K562 (cell line): ENCODE measurements at regions not wholly inside any gene's neighbourhood (a gene's known extent, or its start where the extent isn't known, plus 50 kb on each side); places are given as distances from the start of the nearest gene placed in this dataset.
A peak's percentile ranks its signal among the peaks of the same experiment; 100 is the strongest.

ENCODE experiments used
- ATAC-seq: fragments of 200-7000 bp; cut with Tn5 transposase; 3 replicates; pipeline ENCODE4 v1.9.1; 2020; ENCODE audit warnings: moderate library complexity
- BruUV-seq: library from RNA; stranded (reverse); fragments of 400-500 nt; replicated peaks from 2 replicates; lab custom pipeline; 2021; lab: Mats Ljungman, UMichigan
- CTCF ChIA-PET: fragments of 300-600 bp; formaldehyde crosslinking; extraction: SDS; loops from one replicate; lab custom pipeline; 2021; ENCODE audit warnings: low intra/inter-chr PET ratio; lab: Yijun Ruan, JAX
- POLR2A ChIA-PET: fragments of 300-600, 350-650 bp; sonication (Branson Sonifier 250); formaldehyde crosslinking; extraction: SDS; loops from one replicate; lab custom pipeline; 2021; ENCODE audit warnings: antibody characterized with exemption, inconsistent platforms; lab: Yijun Ruan, JAX
- DNase-seq, 4 experiments: peaks; one replicate each; pipeline versions ENCODE4 v3.0.0 to v3.0.0-alpha.2; 2011 to 2018; ENCODE audit warnings: low spot score in 3 of 4, mixed read lengths in 3 of 4; ENCODE audit errors: extremely low read depth in 1 of 4
- FAIRE-seq: peaks from 2 replicates; lab custom pipeline; 2011; peaks lifted over from hg19 to GRCh38; lab: Jason Lieb, UNC
- H2AFZ ChIP-seq: 2 replicates; pipeline ENCODE4 v1.6.0; 2011; ENCODE audit warnings: low read depth, low read length, control low read depth, inconsistent platforms
- H3K27ac ChIP-seq: fragments of 200-600 bp; 3 replicates; pipeline ENCODE4 v1.8.0; 2011; ENCODE audit warnings: low read depth, mild to moderate bottlenecking, control low read depth, inconsistent platforms, low read length, moderate library complexity, mixed read lengths; ENCODE audit errors: extremely low read depth
- H3K27me3 ChIP-seq, 2 experiments: fragments of 300-600 bp in 1 of 2; 2 replicates in 1 of 2; 3 replicates in 1 of 2; pipeline versions ENCODE4 v1.6.0 to v1.8.0; 2011; ENCODE audit warnings: inconsistent platforms in 2 of 2, low read length in 2 of 2, mild to moderate bottlenecking in 1 of 2, mixed read lengths in 1 of 2, moderate library complexity in 1 of 2; ENCODE audit not compliant: control insufficient read depth in 2 of 2, insufficient read depth in 2 of 2
- H3K36me3 ChIP-seq: fragments of 300-600 bp; 3 replicates; pipeline ENCODE4 v1.8.0; 2011; ENCODE audit warnings: mild to moderate bottlenecking, low read length, inconsistent platforms; ENCODE audit not compliant: control insufficient read depth, insufficient read depth
- H3K4me1 ChIP-seq, 2 experiments: fragments of 200-600 bp in 1 of 2; replicated peaks in 1 of 2; 2 replicates in 1 of 2; 3 replicates in 1 of 2; pipeline versions ENCODE4 v1.5.1 to v1.8.0; 2011; ENCODE audit warnings: inconsistent platforms in 2 of 2, low read length in 2 of 2, mild to moderate bottlenecking in 1 of 2, mixed read lengths in 1 of 2, moderate library complexity in 1 of 2; ENCODE audit not compliant: control insufficient read depth in 2 of 2, insufficient read depth in 2 of 2
- H3K4me2 ChIP-seq: 2 replicates; pipeline ENCODE4 v1.6.1; 2011; ENCODE audit warnings: low read length, control low read depth, inconsistent platforms, mixed read lengths; ENCODE audit not compliant: insufficient read depth
- H3K4me3 ChIP-seq: fragments of 200-600 bp; sonication (generic), shearing (Covaris generic); 2 replicates; pipeline ENCODE4 v1.5.1; 2016; ENCODE audit warnings: control low read depth, inconsistent platforms
- H3K79me2 ChIP-seq: fragments of 200-600 bp; 3 replicates; pipeline ENCODE4 v1.8.0; 2011; ENCODE audit warnings: low read length, inconsistent platforms; ENCODE audit not compliant: control insufficient read depth, insufficient read depth
- H3K9ac ChIP-seq, 2 experiments: 2 replicates each; pipeline versions ENCODE4 v1.6.0 to v1.6.1; 2011; ENCODE audit warnings: low read depth in 2 of 2, low read length in 2 of 2, control low read depth in 1 of 2, inconsistent platforms in 1 of 2, mild to moderate bottlenecking in 1 of 2, mixed read lengths in 1 of 2; ENCODE audit not compliant: insufficient read depth in 1 of 2
- H3K9me1 ChIP-seq: one replicate; pipeline ENCODE4 v1.6.0; 2011; ENCODE audit warnings: inconsistent platforms, mild to moderate bottlenecking, low read length, moderate library complexity; ENCODE audit not compliant: control insufficient read depth, insufficient read depth
- H3K9me3 ChIP-seq: replicated peaks from 2 replicates; pipeline ENCODE4 v1.5.1; 2011; ENCODE audit warnings: low read depth, low read length, inconsistent platforms; ENCODE audit not compliant: control insufficient read depth, insufficient read depth
- H4K20me1 ChIP-seq: replicated peaks from 2 replicates; pipeline ENCODE4 v1.6.1; 2011; ENCODE audit warnings: low read length, inconsistent platforms, mixed read lengths; ENCODE audit not compliant: control insufficient read depth, insufficient read depth
- ATF7 ChIP-seq: fragments of 450-650 bp; IDR thresholded peaks from 2 replicates; pipeline ENCODE4 v1.7.1; 2014; ENCODE audit warnings: mild to moderate bottlenecking, moderate library complexity
- DPF2 ChIP-seq: fragments of 450-650 bp; IDR thresholded peaks from 2 replicates; pipeline ENCODE4 v1.6.1; 2016
- ESRRB ChIP-seq: fragments of 250-450 bp; sonication (Bioruptor Pico); IDR thresholded peaks from 2 replicates; pipeline ENCODE4 v1.5.0; 2020; ENCODE audit warnings: mild to moderate bottlenecking, moderate library complexity, borderline replicate concordance
- RAD51 ChIP-seq: fragments of 450-650 bp; IDR thresholded peaks from 2 replicates; pipeline ENCODE4 v1.7.1; 2016; ENCODE audit warnings: low read depth, mild to moderate bottlenecking, borderline replicate concordance
- RBM25 ChIP-seq: fragments of 200-400 bp; formaldehyde crosslinking; IDR thresholded peaks from 2 replicates; pipeline ENCODE4 v1.6.1; 2018; ENCODE audit warnings: low read length, low read depth, moderate library complexity; ENCODE audit not compliant: severe bottlenecking
- ZNF165 ChIP-seq: fragments of 250-450 bp; sonication (Bioruptor Pico); IDR thresholded peaks from 2 replicates; pipeline ENCODE4 v1.4.0; 2020; ENCODE audit warnings: borderline replicate concordance
- WGBS: fragments of 100-300 bp; shearing (Covaris generic); methylation state at CpG from one replicate; pipeline ENCODE4 v1.1.6; 2016; ENCODE audit warnings: low coverage, mixed read lengths; ENCODE audit not compliant: insufficient coverage; ENCODE audit errors: missing lambda C conversion rate; 5-methylcytosine and 5-hydroxymethylcytosine counted together
- in situ Hi-C: fragments of 300-500 bp; cut with MboI; formaldehyde crosslinking; loops from 4 replicates; pipeline ENCODE4 v1.15.0; 2018; ENCODE audit warnings: inconsistent platforms, mixed read lengths
- intact Hi-C: fragments of 100-400 bp; cut with micrococcal nuclease; formaldehyde crosslinking; loops from 2 replicates; pipeline ENCODE4 v1.14.2; 2022
- TF ChIP-seq, protein P1 (sequence below): fragments of 250-450 bp; sonication (Bioruptor Pico); IDR thresholded peaks from 2 replicates; pipeline ENCODE4 v1.5.0; 2020; ENCODE audit warnings: mild to moderate bottlenecking

DNA sequence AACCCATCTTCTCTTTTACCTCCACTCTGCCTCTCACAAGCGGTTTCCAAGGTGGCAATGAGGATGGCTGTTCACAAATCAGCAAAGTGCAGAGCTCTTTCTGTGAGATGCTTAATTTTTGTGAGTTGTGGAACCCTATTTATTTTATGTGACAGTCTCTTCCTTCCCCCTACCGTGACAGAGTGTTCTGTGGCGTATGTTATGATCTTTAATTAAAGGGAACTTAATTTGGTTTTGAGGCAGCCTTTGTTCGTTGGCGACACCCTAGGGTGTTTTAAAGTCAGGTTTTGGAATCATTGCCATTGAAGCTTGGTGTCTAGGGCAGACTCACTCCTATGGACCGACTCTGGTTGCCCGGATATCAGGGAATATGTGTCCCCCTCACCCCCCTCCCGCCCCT lies 83.3 kb upstream of the IRX3 start:
- no peak overlapping the region for H2AFZ ChIP-seq
- in situ Hi-C loops (no loop called here), intact Hi-C loops (no loop called here)
- H4K20me1 ChIP-seq, result no peaks in the 10 kb centered on the region
- peaks cover 4 to 33% of the 10 kb centered on the region in 2 experiments; a peak in 3 of 5 replicates for H3K27me3 ChIP-seq
- no peaks in the 10 kb centered on the region for H3K9me3 ChIP-seq
- DNase-seq (no peak), FAIRE-seq (no peak), ATAC-seq (no peak)
- CTCF ChIA-PET, result no interaction called here
- POLR2A ChIA-PET, result no interaction called here
- H3K9ac ChIP-seq, result no peak overlapping the region
- H3K27ac ChIP-seq, result no peak overlapping the region
- no peak overlapping the region for H3K4me3 ChIP-seq
- H3K4me2 ChIP-seq, result no peak overlapping the region
- 1% methylated on average over 7 of the region's 8 CpGs for WGBS
- H3K9me1 ChIP-seq, result no peaks in the 10 kb centered on the region
- H3K36me3 ChIP-seq, result no peaks in the 10 kb centered on the region
- BruUV-seq, result no TSS peak
- H3K4me1 ChIP-seq, result peaks cover 0 to 4% of the 10 kb centered on the region in 2 experiments; a peak in 1 of 5 replicates
- TF ChIP-seq ZNF165, result no peak
- no peak for TF ChIP-seq ATF7
- TF ChIP-seq DPF2, result no peak
- TF ChIP-seq RAD51, result no peak
- TF ChIP-seq, protein P1, sequence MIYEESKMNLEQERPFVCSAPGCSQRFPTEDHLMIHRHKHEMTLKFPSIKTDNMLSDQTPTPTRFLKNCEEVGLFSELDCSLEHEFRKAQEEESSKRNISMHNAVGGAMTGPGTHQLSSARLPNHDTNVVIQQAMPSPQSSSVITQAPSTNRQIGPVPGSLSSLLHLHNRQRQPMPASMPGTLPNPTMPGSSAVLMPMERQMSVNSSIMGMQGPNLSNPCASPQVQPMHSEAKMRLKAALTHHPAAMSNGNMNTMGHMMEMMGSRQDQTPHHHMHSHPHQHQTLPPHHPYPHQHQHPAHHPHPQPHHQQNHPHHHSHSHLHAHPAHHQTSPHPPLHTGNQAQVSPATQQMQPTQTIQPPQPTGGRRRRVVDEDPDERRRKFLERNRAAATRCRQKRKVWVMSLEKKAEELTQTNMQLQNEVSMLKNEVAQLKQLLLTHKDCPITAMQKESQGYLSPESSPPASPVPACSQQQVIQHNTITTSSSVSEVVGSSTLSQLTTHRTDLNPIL (CRISPR knock-in tag), result no peak
- no peaks in the 10 kb centered on the region for H3K79me2 ChIP-seq

DNA sequence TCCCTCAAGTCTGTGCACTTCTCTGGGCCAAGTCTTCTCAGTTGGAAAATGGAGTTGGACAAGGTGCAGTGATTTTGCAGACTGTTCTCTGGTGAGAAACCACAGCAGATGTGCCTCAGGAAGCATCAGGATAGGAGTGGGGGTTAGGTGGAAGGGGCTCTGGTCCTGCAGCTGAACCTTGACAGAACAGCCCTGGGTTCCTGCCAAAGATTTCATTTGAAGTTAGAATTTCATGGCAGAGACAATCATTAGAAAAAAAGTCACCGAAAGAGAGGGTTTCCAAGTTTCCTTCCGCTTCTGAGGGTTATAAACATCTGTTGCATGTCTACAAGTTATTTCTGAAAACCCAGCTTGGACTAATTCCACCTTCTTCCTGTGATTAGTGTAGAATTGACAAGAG lies 80.4 kb upstream of the IRX3 start:
- CTCF ChIA-PET, result no interaction called here
- no peak for FAIRE-seq
- POLR2A ChIA-PET, result no interaction called here

More for the DNA sequence above, 80.4 kb upstream of the IRX3 start:
- in situ Hi-C loops, result no loop called here
- H4K20me1 ChIP-seq, result no peaks in the 10 kb centered on the region
- H2AFZ ChIP-seq, result no peak overlapping the region
- H3K4me3 ChIP-seq, result no peak overlapping the region
- H3K9me3 ChIP-seq, result no peaks in the 10 kb centered on the region
- H3K9me1 ChIP-seq, result no peaks in the 10 kb centered on the region
- no peaks in the 10 kb centered on the region for H3K79me2 ChIP-seq
- H3K27me3 ChIP-seq, result peaks cover 3 to 27% of the 10 kb centered on the region in 2 experiments; a peak in 2 of 5 replicates
- no TSS peak for BruUV-seq
- no peak overlapping the region for H3K9ac ChIP-seq
- no peaks in the 10 kb centered on the region for H3K36me3 ChIP-seq
- DNase-seq (no peak), ATAC-seq (no peak)
- H3K4me2 ChIP-seq, result no peak overlapping the region
- WGBS, result 0% methylated on average over 2 of the region's 2 CpGs
- TF ChIP-seq ESRRB (CRISPR knock-in tag), result no peak
- peak; percentile 11 for TF ChIP-seq RBM25
- TF ChIP-seq, all 486 proteins: peak for 1
- Histone ChIP-seq H3K4me1 (peaks cover 0 to 4% of the 10 kb centered on the region in 2 experiments; a peak in 1 of 5 replicates), H3K27ac (no peak overlapping the region)
- intact Hi-C loops, result no loop called here
